NCI-H1694 treated with DMSO at 0.1 percent for 48 hours (cell line): ENCODE measurements at regions not wholly inside any gene's neighbourhood (a gene's known extent, or its start where the extent isn't known, plus 50 kb on each side); places are given as distances from the start of the nearest gene placed in this dataset.

Experiments
- DNase-seq: peaks from one replicate; lab custom pipeline; 2025; lab: John Stamatoyannopoulos, UW

GRCh38 chr20:10921491-10922010, 247.8 kb upstream of the JAG1 start:
- no peak for DNase-seq

- DNase-seq, result no peak
These were observed 248.7 kb upstream of the JAG1 start for GRCh38 chr20:10922506-10922905.

- DNase-seq, result no peak
These were observed 249.1 kb upstream of the JAG1 start for GRCh38 chr20:10922941-10923340.

GRCh38 chr20:10924644-10925201, 250.9 kb upstream of the JAG1 start:
- DNase-seq, result no peak

GRCh38 chr20:10925767-10926166, 252.0 kb upstream of the JAG1 start:
- DNase-seq, result no peak

GRCh38 chr20:10927011-10927583, 253.3 kb upstream of the JAG1 start:
- DNase-seq, result no peak

- DNase-seq, result no peak
These were observed 254.4 kb upstream of the JAG1 start for GRCh38 chr20:10927936-10928840.

- DNase-seq, result no peak
These were observed 255.1 kb upstream of the JAG1 start for GRCh38 chr20:10928841-10929421.

- no peak for DNase-seq
These were observed 262.0 kb upstream of the JAG1 start for GRCh38 chr20:10935658-10936402.

- no peak for DNase-seq
These were observed 263.0 kb upstream of the JAG1 start for GRCh38 chr20:10936786-10937185.

- DNase-seq, result no peak
These were observed 265.6 kb upstream of the JAG1 start for GRCh38 chr20:10939331-10939941.

GRCh38 chr20:10940941-10941340, 267.1 kb upstream of the JAG1 start:
- DNase-seq, result no peak

GRCh38 chr20:10943686-10944265, 270.0 kb upstream of the JAG1 start:
- DNase-seq, result no peak

GRCh38 chr20:10946124-10946880, 272.5 kb upstream of the JAG1 start:
- DNase-seq, result no peak

GRCh38 chr20:10947726-10948125, 273.9 kb upstream of the JAG1 start:
- DNase-seq, result no peak

GRCh38 chr20:10949930-10950783, 276.4 kb upstream of the JAG1 start:
- no peak for DNase-seq

GRCh38 chr20:10951216-10951615, 277.4 kb upstream of the JAG1 start:
- DNase-seq, result no peak

- no peak for DNase-seq
These were observed 278.1 kb upstream of the JAG1 start for GRCh38 chr20:10951904-10952303.

GRCh38 chr20:10953437-10953836, 279.6 kb upstream of the JAG1 start:
- DNase-seq, result no peak
